Activated B cell treated with CpG ODN at 0.5 μM for 24 hours (primary cell): ENCODE measurements at regions not wholly inside any gene's neighbourhood (a gene's known extent, or its start where the extent isn't known, plus 50 kb on each side); places are given as distances from the start of the nearest gene placed in this dataset.

Experiments used
- ATAC-seq: fragments of 200-7000 bp; cut with Tn5 transposase; one replicate; pipeline ENCODE4 v1.10.0; 2021; ENCODE audit warnings: low read depth, mild to moderate bottlenecking, moderate library complexity
- CTCF ChIA-PET: fragments of 350-600 bp; sonication (Branson Sonifier 250); formaldehyde crosslinking; loops from one replicate; lab custom pipeline; 2021; ENCODE audit warnings: antibody characterized with exemption; lab: Charles Lee
- POLR2A ChIA-PET: fragments of 350-600 bp; sonication (Branson Sonifier 250); formaldehyde crosslinking; loops from one replicate; lab custom pipeline; 2021; ENCODE audit warnings: antibody characterized with exemption; lab: Charles Lee
- DNase-seq: peaks from one replicate; pipeline ENCODE4 v3.0.0; 2022
- H3K27ac Mint-ChIP-seq: one replicate; pipeline ENCODE4 v1.8.0; 2020; ENCODE audit warnings: mixed read lengths
- H3K27me3 Mint-ChIP-seq: one replicate; pipeline ENCODE4 v1.8.0; 2021; ENCODE audit warnings: mixed read lengths
- H3K36me3 Mint-ChIP-seq: one replicate; pipeline ENCODE4 v1.8.0; 2021; ENCODE audit warnings: low read depth, mixed read lengths
- H3K4me1 Mint-ChIP-seq: one replicate; pipeline ENCODE4 v1.8.0; 2021; ENCODE audit warnings: mixed read lengths
- H3K4me3 Mint-ChIP-seq: one replicate; pipeline ENCODE4 v1.8.0; 2020; ENCODE audit warnings: mild to moderate bottlenecking, mixed read lengths
- H3K9me3 Mint-ChIP-seq: one replicate; pipeline ENCODE4 v1.8.0; 2020; ENCODE audit warnings: mixed read lengths
- intact Hi-C: fragments of 100-400 bp; cut with micrococcal nuclease; formaldehyde crosslinking; loops from one replicate; pipeline ENCODE4 v1.15.1; 2024
- TF ChIP-seq, protein P1 (sequence below): fragments of 200-600 bp; IDR thresholded peaks from one replicate; pipeline ENCODE4 v1.8.0; 2022; ENCODE audit warnings: antibody characterized with exemption, mild to moderate bottlenecking

DNA sequence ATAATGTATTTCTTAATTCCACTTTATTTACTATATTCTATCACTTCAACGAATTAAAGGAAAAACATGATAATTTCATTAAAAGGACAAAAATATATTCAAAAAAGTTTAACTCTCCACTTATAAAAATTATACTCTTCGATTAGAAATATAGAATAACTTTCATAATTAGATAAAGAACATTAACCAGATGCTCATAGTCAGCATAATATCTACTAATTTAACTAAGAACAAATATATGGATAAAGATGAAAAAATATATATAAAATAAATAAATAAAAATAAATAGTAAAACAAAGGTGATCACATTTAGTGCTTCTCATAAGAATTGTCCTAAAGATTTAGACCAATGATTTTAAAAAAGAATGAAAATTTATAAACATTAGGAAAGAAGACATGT is 1065.2 kb upstream of the CNTN5 start:
- no peak for ATAC-seq
- Mint-ChIP-seq H3K9me3 (peaks cover 10% of the 10 kb centered on the region), H3K4me1 (no peaks in the 10 kb centered on the region), H3K27ac (no peak overlapping the region), H3K27me3 (no peaks in the 10 kb centered on the region), H3K4me3 (no peak overlapping the region), H3K36me3 (no peaks in the 10 kb centered on the region)
- intact Hi-C loops, result no loop called here
- ChIA-PET POLR2A (no interaction called here), CTCF (no interaction called here)
- DNase-seq, result no peak
- TF ChIP-seq, protein P1, sequence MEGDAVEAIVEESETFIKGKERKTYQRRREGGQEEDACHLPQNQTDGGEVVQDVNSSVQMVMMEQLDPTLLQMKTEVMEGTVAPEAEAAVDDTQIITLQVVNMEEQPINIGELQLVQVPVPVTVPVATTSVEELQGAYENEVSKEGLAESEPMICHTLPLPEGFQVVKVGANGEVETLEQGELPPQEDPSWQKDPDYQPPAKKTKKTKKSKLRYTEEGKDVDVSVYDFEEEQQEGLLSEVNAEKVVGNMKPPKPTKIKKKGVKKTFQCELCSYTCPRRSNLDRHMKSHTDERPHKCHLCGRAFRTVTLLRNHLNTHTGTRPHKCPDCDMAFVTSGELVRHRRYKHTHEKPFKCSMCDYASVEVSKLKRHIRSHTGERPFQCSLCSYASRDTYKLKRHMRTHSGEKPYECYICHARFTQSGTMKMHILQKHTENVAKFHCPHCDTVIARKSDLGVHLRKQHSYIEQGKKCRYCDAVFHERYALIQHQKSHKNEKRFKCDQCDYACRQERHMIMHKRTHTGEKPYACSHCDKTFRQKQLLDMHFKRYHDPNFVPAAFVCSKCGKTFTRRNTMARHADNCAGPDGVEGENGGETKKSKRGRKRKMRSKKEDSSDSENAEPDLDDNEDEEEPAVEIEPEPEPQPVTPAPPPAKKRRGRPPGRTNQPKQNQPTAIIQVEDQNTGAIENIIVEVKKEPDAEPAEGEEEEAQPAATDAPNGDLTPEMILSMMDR, result no peak

DNA sequence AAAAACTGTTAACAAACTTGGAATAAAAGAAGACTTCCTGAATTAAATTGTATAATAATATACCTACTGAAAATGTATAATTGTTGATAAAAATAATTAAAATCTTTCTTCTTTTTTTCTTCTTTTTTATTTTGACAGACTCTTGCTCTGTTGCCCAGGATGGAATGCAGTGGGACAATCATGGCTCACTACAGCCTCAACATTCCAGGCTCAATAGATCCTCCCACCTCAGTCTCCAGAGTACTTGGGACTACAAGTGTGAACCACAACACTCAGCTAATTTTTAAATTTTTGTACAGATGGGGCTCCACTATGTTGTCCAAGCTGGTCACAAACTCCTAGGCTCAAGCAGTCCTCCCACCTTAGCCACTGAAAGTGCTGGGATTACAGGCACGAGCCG is 1063.8 kb upstream of the CNTN5 start:
- intact Hi-C loops, result no loop called here
- H3K9me3 Mint-ChIP-seq, result peaks cover 12% of the 10 kb centered on the region
- no peaks in the 10 kb centered on the region for H3K27me3 Mint-ChIP-seq
- no peaks in the 10 kb centered on the region for H3K36me3 Mint-ChIP-seq
- CTCF ChIA-PET, result no interaction called here
- no peak for ATAC-seq
- no peak overlapping the region for H3K27ac Mint-ChIP-seq
- POLR2A ChIA-PET, result no interaction called here
- no peak for DNase-seq
- TF ChIP-seq, protein P1, result no peak
- no peaks in the 10 kb centered on the region for H3K4me1 Mint-ChIP-seq
- no peak overlapping the region for H3K4me3 Mint-ChIP-seq

DNA sequence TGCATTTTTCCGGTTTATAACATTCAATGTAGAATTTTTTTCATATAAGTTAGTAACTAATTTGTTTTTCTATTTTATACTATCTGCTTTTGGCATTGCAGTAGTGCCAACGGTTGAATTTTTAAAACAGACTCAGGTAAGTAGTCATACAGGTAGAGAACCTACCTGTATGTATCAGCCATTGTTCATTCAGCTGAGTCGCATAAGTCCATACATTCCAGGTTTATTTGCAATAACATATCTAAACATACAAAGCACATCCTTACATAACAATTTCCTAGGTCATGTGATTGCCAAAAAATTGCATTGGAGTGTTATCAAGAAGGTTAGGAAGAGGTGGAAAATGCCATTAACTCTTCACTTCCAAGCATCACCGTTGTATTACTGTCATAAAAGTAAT is 1059.3 kb upstream of the CNTN5 start:
- H3K9me3 Mint-ChIP-seq, result peaks cover 13% of the 10 kb centered on the region
- no peak for ATAC-seq
- no peaks in the 10 kb centered on the region for H3K36me3 Mint-ChIP-seq

DNA sequence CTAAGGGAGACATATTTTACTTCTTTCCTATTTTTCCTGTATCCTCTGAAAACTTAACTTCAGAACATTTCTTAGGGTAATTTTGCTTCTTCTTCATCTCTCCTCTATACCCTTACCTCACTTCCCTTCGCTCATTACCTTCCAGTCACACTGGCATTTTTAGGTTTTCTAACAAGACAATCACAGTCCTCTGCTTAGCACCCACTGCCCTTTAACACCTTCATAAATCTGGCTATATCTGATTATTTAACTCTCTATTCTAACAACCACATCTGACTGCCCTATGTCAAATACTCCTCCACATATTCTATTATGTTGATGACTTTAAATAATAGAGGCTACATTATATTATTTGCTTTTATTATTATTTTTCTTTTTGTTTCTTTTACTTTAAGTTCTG is 1058.0 kb upstream of the CNTN5 start:
- ATAC-seq, result no peak
- H3K27me3 Mint-ChIP-seq, result no peaks in the 10 kb centered on the region
- intact Hi-C loops, result no loop called here
- no peak overlapping the region for H3K27ac Mint-ChIP-seq
- ChIA-PET POLR2A (no interaction called here), CTCF (no interaction called here)
- TF ChIP-seq, protein P1, result no peak
- no peak for DNase-seq
- no peak overlapping the region for H3K4me3 Mint-ChIP-seq
- no peaks in the 10 kb centered on the region for H3K36me3 Mint-ChIP-seq
- H3K9me3 Mint-ChIP-seq, result peaks cover 13% of the 10 kb centered on the region
- no peaks in the 10 kb centered on the region for H3K4me1 Mint-ChIP-seq

More for the DNA sequence above, 1059.3 kb upstream of the CNTN5 start:
- DNase-seq, result no peak
- intact Hi-C loops, result no loop called here
- CTCF ChIA-PET, result no interaction called here
- Mint-ChIP-seq H3K4me3 (no peak overlapping the region), H3K27me3 (no peaks in the 10 kb centered on the region), H3K27ac (no peak overlapping the region), H3K4me1 (no peaks in the 10 kb centered on the region)
- POLR2A ChIA-PET, result no interaction called here
- TF ChIP-seq, protein P1, result no peak

DNA sequence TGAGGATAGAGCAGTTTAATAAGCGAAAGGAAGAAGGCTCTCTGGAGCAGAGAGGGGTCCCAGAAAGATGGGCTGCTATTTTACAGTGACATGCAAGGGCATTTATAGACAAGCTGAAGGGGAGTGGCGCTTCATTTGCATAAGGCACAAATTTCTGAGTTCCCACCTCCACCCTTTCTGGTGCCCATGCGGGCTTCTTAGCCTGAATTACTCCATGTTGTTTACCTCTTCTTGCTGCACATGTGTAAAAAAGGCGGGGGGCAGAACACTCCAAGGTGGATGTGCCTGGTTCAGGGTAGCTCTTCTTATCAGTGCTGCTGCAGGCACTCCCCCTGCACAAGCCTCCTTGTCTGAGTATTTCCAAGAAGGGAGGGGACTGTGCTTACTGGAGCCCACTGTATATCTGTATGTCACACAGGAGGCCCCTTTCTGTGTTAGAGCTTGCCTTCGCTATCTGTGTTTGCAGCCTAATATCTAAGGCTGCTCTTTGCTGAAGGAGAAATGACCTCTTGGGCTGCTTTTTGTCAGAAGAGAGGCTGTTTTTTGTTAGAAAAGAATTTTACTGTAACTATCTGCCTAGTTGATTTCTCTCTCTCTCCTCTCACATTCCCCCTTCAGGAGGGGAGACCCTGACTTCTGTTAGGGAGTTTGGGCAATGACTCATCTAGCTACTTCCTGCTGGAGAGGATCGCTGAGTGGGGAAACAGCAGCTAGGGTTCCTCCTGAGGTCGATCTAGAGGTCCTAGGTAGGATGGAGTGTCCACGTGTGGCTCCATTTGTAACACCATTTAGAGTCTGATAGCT is 1057.0 kb upstream of the CNTN5 start:
- no peak overlapping the region for H3K27ac Mint-ChIP-seq
- TF ChIP-seq, protein P1, result no peak
- ChIA-PET POLR2A (no interaction called here), CTCF (no interaction called here)
- no peaks in the 10 kb centered on the region for H3K27me3 Mint-ChIP-seq
- intact Hi-C loops, result no loop called here
- H3K9me3 Mint-ChIP-seq, result peaks cover 13% of the 10 kb centered on the region
- ATAC-seq (no peak), DNase-seq (no peak)
- no peak overlapping the region for H3K4me3 Mint-ChIP-seq
- H3K4me1 Mint-ChIP-seq, result no peaks in the 10 kb centered on the region
- no peaks in the 10 kb centered on the region for H3K36me3 Mint-ChIP-seq
